K562 (cell line): ENCODE measurements at regions not wholly inside any gene's neighbourhood (a gene's known extent, or its start where the extent isn't known, plus 50 kb on each side); places are given as distances from the start of the nearest gene placed in this dataset.

ENCODE experiments used
- CBFB ChIP-seq: sonication (generic); formaldehyde crosslinking; IDR thresholded peaks from 2 replicates; pipeline ENCODE4 v1.4.0; 2020; ENCODE audit warnings: mild to moderate bottlenecking, missing genetic modification reagents
- CBX8 ChIP-seq: fragments of 200-600 bp; sonication (generic); IDR thresholded peaks from 2 replicates; pipeline ENCODE4 v1.6.1; 2012; ENCODE audit warnings: borderline replicate concordance, mixed run types, low read depth, mild to moderate bottlenecking, moderate library complexity, mixed read lengths, low read length, control low read depth, inconsistent platforms; ENCODE audit not compliant: poor library complexity, severe bottlenecking; ENCODE audit errors: extremely low read depth
- CTCF ChIP-seq, 3 experiments: IDR thresholded peaks in 2 of 3; conservative IDR thresholded peaks in 1 of 3; 2 replicates each; pipeline ENCODE4 v1.5.1; 2011 to 2012; ENCODE audit warnings: low read length in 3 of 3, mild to moderate bottlenecking in 3 of 3, control low read depth in 2 of 3, improper control_type of control experiment in 1 of 3, inconsistent platforms in 1 of 3, low read depth in 1 of 3, mixed read lengths in 1 of 3, moderate library complexity in 1 of 3; ENCODE audit not compliant: insufficient read depth in 2 of 3
- E2F8 ChIP-seq: fragments of 450-650 bp; IDR thresholded peaks from 2 replicates; pipeline ENCODE4 v1.7.1; 2018; ENCODE audit warnings: mild to moderate bottlenecking, low read depth; ENCODE audit not compliant: partially characterized antibody
- HNRNPUL1 ChIP-seq: fragments of 200-400 bp; formaldehyde crosslinking; IDR thresholded peaks from 2 replicates; pipeline ENCODE4 v1.6.1; 2017; ENCODE audit warnings: low read length
- TAF7 ChIP-seq: fragments of 450-650 bp; IDR thresholded peaks from 2 replicates; pipeline ENCODE4 v1.6.1; 2016; ENCODE audit warnings: missing genetic modification characterization, missing compliant biosample characterization

- TF ChIP-seq E2F8: no peak
- TF ChIP-seq CTCF (IDR thresholded peaks at IDR 0.05 in 2 of 3, conservative IDR thresholded peaks at IDR 0.05 in 1 of 3; ENCODE audit: insufficient read depth in 2 of 3, low read depth in 1 of 3, low read length in 3 of 3): no peak
- TF ChIP-seq CBX8: no peak
- no peak for TF ChIP-seq CBFB (CRISPR knock-in tag)
- TF ChIP-seq HNRNPUL1: no peak
- no peak for TF ChIP-seq TAF7 (tag)
Measured at GRCh38 chr2:217733461-217733860, 269.3 kb downstream of the TNS1 start.
